Endothelial cell of umbilical vein (primary cell): ENCODE measurements at regions not wholly inside any gene's neighbourhood (a gene's known extent, or its start where the extent isn't known, plus 50 kb on each side); places are given as distances from the start of the nearest gene placed in this dataset.
A peak's percentile ranks its signal among the peaks of the same experiment; 100 is the strongest.

Experiments used
- BruUV-seq: library from RNA; stranded (reverse); fragments of 400-500 nt; replicated peaks from 2 replicates; lab custom pipeline; 2021; lab: Mats Ljungman, UMichigan
- CTCF ChIA-PET: fragments of 300-600, 350-600 bp; sonication (Branson Sonifier 250); formaldehyde crosslinking; loops from one replicate; lab custom pipeline; 2021; ENCODE audit warnings: antibody characterized with exemption, inconsistent platforms; lab: Charles Lee
- POLR2A ChIA-PET: fragments of 300-600, 350-600 bp; sonication (Branson Sonifier 250); formaldehyde crosslinking; loops from one replicate; lab custom pipeline; 2021; ENCODE audit warnings: antibody characterized with exemption, inconsistent platforms; lab: Charles Lee
- DNase-seq: peaks from one replicate; pipeline ENCODE4 v3.0.0-alpha.2; 2011; ENCODE audit warnings: low read depth, low spot score
- FAIRE-seq: peaks from 2 replicates; lab custom pipeline; 2011; peaks lifted over from hg19 to GRCh38; lab: Jason Lieb, UNC
- H2AFZ ChIP-seq: 2 replicates; pipeline ENCODE4 v1.6.0; 2012; ENCODE audit warnings: low read depth, low read length, control low read depth, inconsistent platforms
- H3K27ac ChIP-seq: 2 replicates; pipeline ENCODE4 v1.5.1; 2011; ENCODE audit warnings: low read depth, mild to moderate bottlenecking, control low read depth, low read length, moderate library complexity; ENCODE audit not compliant: insufficient read depth
- H3K27me3 ChIP-seq, 2 experiments: 2 replicates each; pipeline versions ENCODE4 v1.6.0 to v1.6.1; 2011; ENCODE audit warnings: low read length in 2 of 2, mixed read lengths in 1 of 2; ENCODE audit not compliant: control insufficient read depth in 2 of 2, insufficient read depth in 2 of 2
- H3K36me3 ChIP-seq, 2 experiments: 2 replicates in 1 of 2; 3 replicates in 1 of 2; pipeline ENCODE4 v1.5.1; 2011; ENCODE audit warnings: low read length in 2 of 2, mild to moderate bottlenecking in 1 of 2, moderate library complexity in 1 of 2; ENCODE audit not compliant: control insufficient read depth in 2 of 2, insufficient read depth in 2 of 2; ENCODE audit errors: extremely low read depth in 1 of 2
- H3K4me1 ChIP-seq: 3 replicates; pipeline ENCODE4 v1.5.1; 2011; ENCODE audit warnings: mild to moderate bottlenecking, low read length; ENCODE audit not compliant: control insufficient read depth, insufficient read depth; ENCODE audit errors: extremely low read depth
- H3K4me2 ChIP-seq: 2 replicates; pipeline ENCODE4 v1.6.1; 2011; ENCODE audit warnings: low read length, control low read depth, mixed read lengths; ENCODE audit not compliant: insufficient read depth
- H3K4me3 ChIP-seq, 3 experiments: fragments of 200-600 bp in 1 of 3; sonication (generic), shearing (Covaris generic) in 1 of 3; replicated peaks in 1 of 3; 2 replicates each; pipeline ENCODE4 v1.5.1; 2011 to 2016; ENCODE audit warnings: control low read depth in 3 of 3, low read length in 3 of 3, mild to moderate bottlenecking in 2 of 3, inconsistent platforms in 1 of 3, low read depth in 1 of 3, moderate library complexity in 1 of 3; ENCODE audit not compliant: insufficient read depth in 1 of 3
- H3K79me2 ChIP-seq: 2 replicates; pipeline ENCODE4 v1.6.0; 2012; ENCODE audit warnings: low read length, inconsistent platforms; ENCODE audit not compliant: control insufficient read depth, insufficient read depth
- H3K9ac ChIP-seq: replicated peaks from 2 replicates; pipeline ENCODE3; 2011; ENCODE audit warnings: low read length, control low read depth; ENCODE audit not compliant: insufficient read depth; ENCODE audit errors: extremely low read depth
- H3K9me1 ChIP-seq: replicated peaks from 3 replicates; pipeline ENCODE4 v1.6.0; 2011; ENCODE audit warnings: mild to moderate bottlenecking, low read length; ENCODE audit not compliant: control insufficient read depth, insufficient read depth; ENCODE audit errors: extremely low read depth
- H3K9me3 ChIP-seq: replicated peaks from 2 replicates; pipeline ENCODE4 v1.5.1; 2012; ENCODE audit warnings: low read length, inconsistent platforms; ENCODE audit not compliant: control insufficient read depth, insufficient read depth
- H4K20me1 ChIP-seq: replicated peaks from 2 replicates; pipeline ENCODE3; 2011; ENCODE audit warnings: mild to moderate bottlenecking, low read length; ENCODE audit not compliant: control insufficient read depth, insufficient read depth; ENCODE audit errors: extremely low read depth
- EZH2 ChIP-seq: IDR thresholded peaks from 2 replicates; pipeline ENCODE4 v1.6.1; 2012; ENCODE audit warnings: borderline replicate concordance, low read depth, mild to moderate bottlenecking, moderate library complexity, low read length, inconsistent platforms; ENCODE audit not compliant: severe bottlenecking
- FOS ChIP-seq: IDR thresholded peaks from 2 replicates; pipeline ENCODE4 v1.6.1; 2011; ENCODE audit warnings: mild to moderate bottlenecking, low read length, moderate library complexity, borderline replicate concordance; ENCODE audit not compliant: insufficient read depth
- GATA2 ChIP-seq: IDR thresholded peaks from 2 replicates; pipeline ENCODE4 v1.7.0; 2011; ENCODE audit warnings: low read depth, mild to moderate bottlenecking, moderate library complexity, mixed read lengths, low read length; ENCODE audit not compliant: insufficient read length, insufficient read depth
- JUN ChIP-seq: IDR thresholded peaks from 2 replicates; pipeline ENCODE4 v1.6.1; 2011; ENCODE audit warnings: borderline replicate concordance, low read depth; ENCODE audit not compliant: insufficient read length, insufficient read depth
- MYC ChIP-seq: IDR thresholded peaks from one replicate; pipeline ENCODE4 v1.6.1; 2011; ENCODE audit warnings: mild to moderate bottlenecking, low read depth, low read length
- POLR2A ChIP-seq: IDR thresholded peaks from 2 replicates; pipeline ENCODE4 v1.6.1; 2012; ENCODE audit warnings: low read depth, mild to moderate bottlenecking, control low read depth, low read length
- POLR2AphosphoS5 ChIP-seq: IDR thresholded peaks from 2 replicates; pipeline ENCODE4 v1.6.1; 2012; ENCODE audit warnings: low read depth, mild to moderate bottlenecking, control low read depth, low read length, moderate library complexity; ENCODE audit not compliant: insufficient read depth
- dilution Hi-C: fragments of 300-500 bp; cut with MboI; formaldehyde crosslinking; loops from one replicate; pipeline ENCODE4 v1.15.0; 2019; ENCODE audit warnings: low sequenced_read_pairs; ENCODE audit not compliant: extremely low pct_ligation_motif_present
- intact Hi-C: fragments of 100-400 bp; cut with micrococcal nuclease; formaldehyde crosslinking; loops from one replicate; pipeline ENCODE4 v1.10.0; 2022
- TF ChIP-seq, protein P1 (sequence below): IDR thresholded peaks from 2 replicates; pipeline ENCODE4 v1.6.1; 2011; ENCODE audit not compliant: insufficient read depth, insufficient read length
- TF ChIP-seq, protein P2 (sequence below), 2 donors: IDR thresholded peaks; 1 replicate in 1 of 2; 2 replicates in 1 of 2; pipeline ENCODE4 v1.5.1; 2011; ENCODE audit warnings: low read length in 2 of 2, mild to moderate bottlenecking in 2 of 2, moderate library complexity in 2 of 2, control low read depth in 1 of 2, inconsistent platforms in 1 of 2, low read depth in 1 of 2; ENCODE audit not compliant: insufficient read depth in 1 of 2; ENCODE audit errors: extremely low read depth in 1 of 2

DNA sequence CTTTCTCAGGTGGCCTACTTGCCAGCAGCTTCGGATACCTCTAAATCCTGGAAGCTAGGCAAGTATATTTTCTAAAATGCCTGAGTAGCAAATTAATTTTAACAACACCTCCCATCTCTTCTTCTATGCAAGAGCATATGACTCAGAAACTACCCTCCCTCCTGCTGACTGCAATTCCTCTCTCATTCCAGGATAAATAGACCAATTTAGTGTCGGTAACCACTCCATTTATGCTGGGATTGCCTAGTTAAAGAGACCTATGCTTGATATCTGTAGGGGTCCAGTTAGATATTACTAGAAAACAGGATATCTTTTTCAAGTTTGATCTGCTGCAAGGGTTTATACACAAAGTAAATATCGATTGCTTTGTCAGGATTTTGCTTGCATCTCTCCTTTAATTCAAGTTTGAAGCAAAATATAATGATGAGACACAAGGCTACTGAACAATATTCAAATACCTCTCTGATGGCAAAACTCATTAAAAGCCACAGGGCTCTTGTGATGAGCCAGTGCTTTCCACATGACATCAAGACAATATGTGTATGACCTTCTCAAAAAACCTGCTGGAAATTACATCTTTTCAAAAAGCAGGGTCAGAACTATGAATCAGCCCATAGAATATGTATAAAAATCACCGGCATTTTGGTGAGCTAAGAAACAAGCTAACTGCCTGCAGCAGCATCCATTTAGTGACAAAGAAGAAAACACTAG lies 491.6 kb upstream of the NECTIN3 start:
- POLR2A ChIA-PET = no interaction called here
- Histone ChIP-seq H3K27me3 (no peaks in the 10 kb centered on the region), H3K9me3 (no peaks in the 10 kb centered on the region), H3K4me2 (no peak overlapping the region), H3K4me1 (peaks cover 11% of the 10 kb centered on the region), H3K27ac (no peak overlapping the region), H3K9me1 (no peaks in the 10 kb centered on the region), H4K20me1 (no peaks in the 10 kb centered on the region), H2AFZ (peak overlapping the region; percentile 42), H3K9ac (no peak overlapping the region), H3K36me3 (no peaks in the 10 kb centered on the region), H3K79me2 (no peaks in the 10 kb centered on the region), H3K4me3 (no peak overlapping the region)
- FAIRE-seq (no peak), DNase-seq (no peak)
- TF ChIP-seq MYC = no peak
- no peak for TF ChIP-seq POLR2A
- no peak for TF ChIP-seq GATA2
- TF ChIP-seq, protein P1, sequence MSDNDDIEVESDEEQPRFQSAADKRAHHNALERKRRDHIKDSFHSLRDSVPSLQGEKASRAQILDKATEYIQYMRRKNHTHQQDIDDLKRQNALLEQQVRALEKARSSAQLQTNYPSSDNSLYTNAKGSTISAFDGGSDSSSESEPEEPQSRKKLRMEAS = no peak
- no peak for TF ChIP-seq JUN
- TF ChIP-seq, protein P2, sequence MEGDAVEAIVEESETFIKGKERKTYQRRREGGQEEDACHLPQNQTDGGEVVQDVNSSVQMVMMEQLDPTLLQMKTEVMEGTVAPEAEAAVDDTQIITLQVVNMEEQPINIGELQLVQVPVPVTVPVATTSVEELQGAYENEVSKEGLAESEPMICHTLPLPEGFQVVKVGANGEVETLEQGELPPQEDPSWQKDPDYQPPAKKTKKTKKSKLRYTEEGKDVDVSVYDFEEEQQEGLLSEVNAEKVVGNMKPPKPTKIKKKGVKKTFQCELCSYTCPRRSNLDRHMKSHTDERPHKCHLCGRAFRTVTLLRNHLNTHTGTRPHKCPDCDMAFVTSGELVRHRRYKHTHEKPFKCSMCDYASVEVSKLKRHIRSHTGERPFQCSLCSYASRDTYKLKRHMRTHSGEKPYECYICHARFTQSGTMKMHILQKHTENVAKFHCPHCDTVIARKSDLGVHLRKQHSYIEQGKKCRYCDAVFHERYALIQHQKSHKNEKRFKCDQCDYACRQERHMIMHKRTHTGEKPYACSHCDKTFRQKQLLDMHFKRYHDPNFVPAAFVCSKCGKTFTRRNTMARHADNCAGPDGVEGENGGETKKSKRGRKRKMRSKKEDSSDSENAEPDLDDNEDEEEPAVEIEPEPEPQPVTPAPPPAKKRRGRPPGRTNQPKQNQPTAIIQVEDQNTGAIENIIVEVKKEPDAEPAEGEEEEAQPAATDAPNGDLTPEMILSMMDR (IDR thresholded peaks at IDR 0.05; ENCODE audit: extremely low read depth in 1 of 2, insufficient read depth in 1 of 2, low read depth in 1 of 2, low read length in 2 of 2) = no peak
- TF ChIP-seq POLR2AphosphoS5 = no peak
- no peak for TF ChIP-seq FOS
- TF ChIP-seq EZH2 = no peak
- dilution Hi-C loops = no loop called here
- no TSS peak for BruUV-seq
- intact Hi-C loops = loop anchor here (5.0 kb wide), 1 partner anchor 168 kb away; no protein-coding TSS in a partner anchor
- CTCF ChIA-PET = interaction anchor here (1.3 kb wide), 1 partner anchor 53 kb away, joined by 3 read pairs; no protein-coding TSS in a partner anchor
